A549 (cell line): ENCODE measurements at regions not wholly inside any gene's neighbourhood (a gene's known extent, or its start where the extent isn't known, plus 50 kb on each side); places are given as distances from the start of the nearest gene placed in this dataset.

Experiments
- ATAC-seq, 2 experiments: fragments of 200-7000 bp in 1 of 2; fragments of >200 bp in 1 of 2; cut with Nextera tagmentation in 1 of 2; cut with Tn5 transposase in 1 of 2; 3 replicates each; pipeline versions ENCODE4 v1.8.0 to v1.9.1; 2018 to 2020; ENCODE audit warnings: mild to moderate bottlenecking in 1 of 2, moderate library complexity in 1 of 2
- CTCF ChIA-PET: fragments of 300-600 bp; sonication (Branson Sonifier 250); formaldehyde crosslinking; extraction: SDS; loops from one replicate; lab custom pipeline; 2021; ENCODE audit warnings: antibody characterized with exemption, inconsistent platforms; lab: Yijun Ruan, JAX
- POLR2A ChIA-PET: fragments of 350-600 bp; formaldehyde crosslinking; extraction: SDS; loops from one replicate; lab custom pipeline; 2021; ENCODE audit warnings: antibody characterized with exemption, inconsistent platforms; lab: Yijun Ruan, JAX
- DNase-seq, 2 experiments: peaks; one replicate each; pipeline versions ENCODE4 v3.0.0 to v3.0.0-alpha.2; 2011 to 2016; ENCODE audit warnings: low read depth in 1 of 2, low spot score in 1 of 2
- FAIRE-seq: peaks from 2 replicates; lab custom pipeline; 2011; peaks lifted over from hg19 to GRCh38; lab: Jason Lieb, UNC
- H3K27ac ChIP-seq, 2 experiments: fragments of >200 bp; sonication (Bioruptor Twin); formaldehyde crosslinking; 3 replicates each; pipeline ENCODE4 v1.5.1; 2016 to 2017
- H3K4me1 ChIP-seq: fragments of >200 bp; sonication (Bioruptor Twin); formaldehyde crosslinking; 3 replicates; pipeline ENCODE4 v1.6.1; 2016
- H3K4me2 ChIP-seq: fragments of >200 bp; sonication (Bioruptor Twin); formaldehyde crosslinking; 3 replicates; pipeline ENCODE4 v1.6.1; 2016
- H3K4me3 ChIP-seq: fragments of >200 bp; sonication (Bioruptor Twin); formaldehyde crosslinking; 3 replicates; pipeline ENCODE4 v1.5.1; 2016
- H3K9me3 ChIP-seq: fragments of >200 bp; sonication (Bioruptor Twin); formaldehyde crosslinking; 3 replicates; pipeline ENCODE4 v1.6.1; 2016
- BHLHE40 ChIP-seq: IDR thresholded peaks from 2 replicates; pipeline ENCODE4 v1.6.1; 2012; ENCODE audit warnings: low read depth, low read length, inconsistent platforms
- CHD4 ChIP-seq: fragments of 200-600 bp; sonication (generic); IDR thresholded peaks from 2 replicates; pipeline ENCODE4 v1.6.1; 2016; ENCODE audit warnings: antibody characterized with exemption, mild to moderate bottlenecking, borderline replicate concordance
- EHF ChIP-seq: fragments of 250-450 bp; sonication (Bioruptor Pico); IDR thresholded peaks from 2 replicates; pipeline ENCODE4 v1.5.0; 2020; ENCODE audit warnings: mild to moderate bottlenecking
- EHMT2 ChIP-seq: fragments of 200-600 bp; sonication (generic); IDR thresholded peaks from 2 replicates; pipeline ENCODE4 v1.6.1; 2016; ENCODE audit warnings: antibody characterized with exemption, low read depth, mild to moderate bottlenecking, moderate library complexity
- FOSL2 ChIP-seq, 2 experiments: fragments of 450-650 bp in 1 of 2; fragments of >200 bp in 1 of 2; sonication (Bioruptor Twin) in 1 of 2; formaldehyde crosslinking; IDR thresholded peaks; 2 replicates each; pipeline versions ENCODE4 v1.5.0 to v1.6.1; 2016 to 2020; ENCODE audit warnings: mild to moderate bottlenecking in 1 of 2, moderate library complexity in 1 of 2
- HES2 ChIP-seq: fragments of >200 bp; sonication (Bioruptor Twin); formaldehyde crosslinking; IDR thresholded peaks from 2 replicates; pipeline ENCODE4 v1.6.1; 2016
- HOXA7 ChIP-seq: fragments of 250-450 bp; sonication (Bioruptor Pico); IDR thresholded peaks from 2 replicates; pipeline ENCODE4 v1.5.0; 2020; ENCODE audit warnings: mild to moderate bottlenecking, moderate library complexity
- KDM1A ChIP-seq: fragments of 200-600 bp; sonication (generic); IDR thresholded peaks from 2 replicates; pipeline ENCODE4 v1.6.1; 2016; ENCODE audit warnings: low read depth, mild to moderate bottlenecking
- MAFK ChIP-seq: fragments of 450-650 bp; IDR thresholded peaks from 2 replicates; pipeline ENCODE4 v1.6.1; 2014; ENCODE audit not compliant: partially characterized antibody
- MAZ ChIP-seq: fragments of 150-350 bp; IDR thresholded peaks from 2 replicates; pipeline ENCODE4 v1.6.1; 2014; ENCODE audit warnings: antibody characterized with exemption, low read depth, low read length, borderline replicate concordance
- MYC ChIP-seq: IDR thresholded peaks from 2 replicates; pipeline ENCODE4 v1.6.1; 2012; ENCODE audit warnings: mild to moderate bottlenecking, inconsistent platforms, low read length, improper control_type of control experiment, borderline replicate concordance
- PBX3 ChIP-seq: IDR thresholded peaks from 2 replicates; pipeline ENCODE4 v1.6.1; 2012
- PHF8 ChIP-seq: fragments of 200-600 bp; sonication (generic); IDR thresholded peaks from 2 replicates; pipeline ENCODE4 v1.6.1; 2016; ENCODE audit warnings: low read depth, mild to moderate bottlenecking, antibody characterized with exemption, moderate library complexity, borderline replicate concordance
- RARB ChIP-seq: fragments of 250-450 bp; sonication (Bioruptor Pico); IDR thresholded peaks from 2 replicates; pipeline ENCODE4 v1.8.0; 2021; ENCODE audit warnings: mild to moderate bottlenecking, moderate library complexity
- RCOR1 ChIP-seq: fragments of 150-350 bp; IDR thresholded peaks from 2 replicates; pipeline ENCODE4 v1.6.1; 2014; ENCODE audit warnings: antibody characterized with exemption, low read length, low read depth
- RNF2 ChIP-seq: fragments of 200-600 bp; sonication (generic); IDR thresholded peaks from 2 replicates; pipeline ENCODE4 v1.6.1; 2016; ENCODE audit warnings: low read depth, mild to moderate bottlenecking, antibody characterized with exemption, moderate library complexity, borderline replicate concordance
- ZFP36 ChIP-seq: fragments of 450-650 bp; IDR thresholded peaks from 2 replicates; pipeline ENCODE4 v1.6.1; 2014; ENCODE audit warnings: borderline replicate concordance; ENCODE audit not compliant: partially characterized antibody
- WGBS: methylation state at CpG from one replicate; pipeline ENCODE4 v1.1.6; 2017; ENCODE audit errors: missing lambda C conversion rate; 5-methylcytosine and 5-hydroxymethylcytosine counted together
- TF ChIP-seq, protein P1 (sequence below): fragments of 250-450 bp; sonication (Bioruptor Pico); IDR thresholded peaks from 2 replicates; pipeline ENCODE4 v1.5.0; 2021; ENCODE audit warnings: mild to moderate bottlenecking, moderate library complexity, borderline replicate concordance
- TF ChIP-seq, protein P2 (sequence below): IDR thresholded peaks from 2 replicates; pipeline ENCODE4 v1.6.1; 2012
- TF ChIP-seq, protein P3 (sequence below): fragments of 450-650 bp; IDR thresholded peaks from 2 replicates; pipeline ENCODE4 v1.6.1; 2014; ENCODE audit warnings: antibody characterized with exemption

GRCh38 chr6:43944908-43945767, 175.1 kb downstream of the VEGFA start (continued):
- TF ChIP-seq, protein P1, sequence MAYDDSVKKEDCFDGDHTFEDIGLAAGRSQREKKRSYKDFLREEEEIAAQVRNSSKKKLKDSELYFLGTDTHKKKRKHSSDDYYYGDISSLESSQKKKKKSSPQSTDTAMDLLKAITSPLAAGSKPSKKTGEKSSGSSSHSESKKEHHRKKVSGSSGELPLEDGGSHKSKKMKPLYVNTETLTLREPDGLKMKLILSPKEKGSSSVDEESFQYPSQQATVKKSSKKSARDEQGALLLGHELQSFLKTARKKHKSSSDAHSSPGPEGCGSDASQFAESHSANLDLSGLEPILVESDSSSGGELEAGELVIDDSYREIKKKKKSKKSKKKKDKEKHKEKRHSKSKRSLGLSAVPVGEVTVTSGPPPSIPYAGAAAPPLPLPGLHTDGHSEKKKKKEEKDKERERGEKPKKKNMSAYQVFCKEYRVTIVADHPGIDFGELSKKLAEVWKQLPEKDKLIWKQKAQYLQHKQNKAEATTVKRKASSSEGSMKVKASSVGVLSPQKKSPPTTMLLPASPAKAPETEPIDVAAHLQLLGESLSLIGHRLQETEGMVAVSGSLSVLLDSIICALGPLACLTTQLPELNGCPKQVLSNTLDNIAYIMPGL = no peak

DNA sequence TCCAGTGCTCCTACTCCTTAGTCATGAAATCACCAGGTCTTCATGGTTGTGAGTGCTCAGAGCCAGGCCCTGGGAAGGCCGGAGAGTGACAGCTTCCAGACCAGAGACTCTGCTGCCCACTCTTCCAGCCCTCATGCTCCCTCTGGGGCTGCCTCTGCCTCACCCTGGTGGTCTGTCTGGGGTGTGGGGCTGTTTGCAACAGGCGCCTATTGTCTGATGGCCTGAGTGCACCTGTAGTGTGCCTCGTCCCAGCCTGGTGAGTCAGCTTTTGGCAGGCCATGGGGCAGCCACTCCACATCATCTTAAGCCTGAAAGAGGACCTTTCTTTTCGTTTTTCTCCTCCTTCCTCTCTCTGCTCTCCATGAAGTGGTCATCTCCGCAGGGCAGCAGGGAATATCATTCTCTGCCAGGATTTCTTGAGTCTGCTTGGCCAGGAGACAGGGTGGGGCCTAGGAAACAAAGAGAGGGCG, 173.8 kb downstream of the VEGFA start:
- DNase-seq (no peak), ATAC-seq (no peak), FAIRE-seq (no peak)
- TF ChIP-seq RNF2 (no peak), ZFP36 (no peak), BHLHE40 (no peak), RCOR1 (no peak), PHF8 (no peak), HOXA7 (CRISPR knock-in tag) (no peak), FOSL2 (IDR thresholded peaks at IDR 0.05) (no peak), FOSL2 (CRISPR knock-in tag; IDR thresholded peaks at IDR 0.05) (no peak), HES2 (no peak), MAZ (no peak), KDM1A (no peak), MYC (no peak), EHF (CRISPR knock-in tag) (no peak), RARB (CRISPR knock-in tag) (no peak), EHMT2 (no peak), CHD4 (no peak), PBX3 (no peak), MAFK (no peak)
- TF ChIP-seq, protein P2, sequence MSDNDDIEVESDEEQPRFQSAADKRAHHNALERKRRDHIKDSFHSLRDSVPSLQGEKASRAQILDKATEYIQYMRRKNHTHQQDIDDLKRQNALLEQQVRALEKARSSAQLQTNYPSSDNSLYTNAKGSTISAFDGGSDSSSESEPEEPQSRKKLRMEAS = no peak
- TF ChIP-seq, protein P3, sequence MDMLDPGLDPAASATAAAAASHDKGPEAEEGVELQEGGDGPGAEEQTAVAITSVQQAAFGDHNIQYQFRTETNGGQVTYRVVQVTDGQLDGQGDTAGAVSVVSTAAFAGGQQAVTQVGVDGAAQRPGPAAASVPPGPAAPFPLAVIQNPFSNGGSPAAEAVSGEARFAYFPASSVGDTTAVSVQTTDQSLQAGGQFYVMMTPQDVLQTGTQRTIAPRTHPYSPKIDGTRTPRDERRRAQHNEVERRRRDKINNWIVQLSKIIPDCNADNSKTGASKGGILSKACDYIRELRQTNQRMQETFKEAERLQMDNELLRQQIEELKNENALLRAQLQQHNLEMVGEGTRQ = no peak
- Histone ChIP-seq H3K4me3 (no peak overlapping the region), H3K4me1 (no peaks in the 10 kb centered on the region), H3K4me2 (no peak overlapping the region), H3K27ac (no peak overlapping the region), H3K9me3 (peaks cover 10% of the 10 kb centered on the region; the same call in 2 of the 3 replicates)
- WGBS = 71% methylated on average over 5 of the region's 6 CpGs
- POLR2A ChIA-PET = no interaction called here
- CTCF ChIA-PET = interaction anchor here (1.6 to 2.3 kb wide), 2 partner anchors 131 to 174 kb away, joined by 7 to 8 read pairs; partner anchors contain the start of gene VEGFA
